RPMI8226 (cell line): ENCODE measurements at regions not wholly inside any gene's neighbourhood (a gene's known extent, or its start where the extent isn't known, plus 50 kb on each side); places are given as distances from the start of the nearest gene placed in this dataset.
"Not testable (repeated sequence)": the region's sequence is repeated elsewhere in the genome, so short reads cannot be mapped to it uniquely, and the experiment has no call there.

Experiments
- DNase-seq: peaks from one replicate; pipeline ENCODE4 v3.0.0-alpha.2; 2015

- DNase-seq = no peak
Observed at GRCh38 chr21:35441868-35442582, 392.9 kb upstream of the RUNX1 start.

DNA sequence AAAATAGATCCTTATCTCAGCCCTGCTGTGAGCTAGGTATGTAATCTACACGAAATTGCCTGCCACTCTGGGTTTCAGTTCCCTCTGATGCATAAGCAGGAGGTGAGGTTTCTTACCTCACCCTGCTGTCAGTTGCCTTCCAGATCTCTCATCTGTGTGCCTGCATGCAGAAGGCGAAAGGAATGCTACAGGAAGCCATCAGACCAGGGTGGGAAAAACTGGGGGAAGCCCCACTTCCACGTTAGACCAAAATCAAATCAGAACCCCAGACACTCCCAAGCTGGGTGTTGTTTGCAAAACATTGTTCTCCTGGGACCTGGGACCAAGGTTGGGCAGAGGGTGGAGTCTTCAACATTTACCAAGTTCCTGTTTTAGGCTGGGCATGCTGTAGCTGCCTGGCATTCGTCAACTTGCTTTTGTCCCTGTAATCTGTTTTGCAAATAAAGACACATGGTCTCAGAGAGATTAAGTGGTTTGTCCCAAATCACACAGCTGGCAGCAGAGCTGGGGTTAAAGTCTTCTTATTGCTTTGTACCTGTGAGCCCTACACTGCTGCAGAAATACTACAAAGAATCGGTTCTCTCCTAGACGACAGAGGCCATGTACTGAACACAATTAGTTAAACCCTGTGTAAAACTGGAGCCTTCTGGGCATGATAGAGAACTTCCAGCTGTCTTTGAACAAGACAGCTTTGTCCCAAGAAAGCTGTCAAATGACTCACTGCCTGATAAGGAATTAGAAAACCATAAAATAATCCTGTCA is 389.7 kb upstream of the RUNX1 start:
- peak; percentile 63 for DNase-seq

DNA sequence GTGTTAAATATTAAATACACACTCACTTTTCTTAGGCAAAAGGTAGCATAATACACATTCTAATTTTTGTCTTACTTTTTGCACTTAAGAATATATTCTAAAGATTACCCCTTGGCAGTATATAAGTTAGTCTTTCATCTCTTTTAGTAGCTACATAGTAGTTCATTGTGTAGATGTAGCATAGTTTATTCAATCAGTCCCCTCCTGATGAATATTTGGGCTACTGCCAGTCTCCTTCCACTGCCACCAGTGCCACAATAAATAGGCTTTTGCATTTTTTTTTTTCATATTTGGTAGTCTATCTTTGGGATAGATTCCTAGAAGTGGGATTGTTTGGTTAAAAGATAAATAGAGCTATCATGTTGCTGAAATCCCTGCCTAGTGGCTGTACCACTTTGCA is 388.8 kb upstream of the RUNX1 start:
- DNase-seq = no peak

GRCh38 chr21:35436899-35437298 is 387.8 kb upstream of the RUNX1 start:
- no peak for DNase-seq

DNA sequence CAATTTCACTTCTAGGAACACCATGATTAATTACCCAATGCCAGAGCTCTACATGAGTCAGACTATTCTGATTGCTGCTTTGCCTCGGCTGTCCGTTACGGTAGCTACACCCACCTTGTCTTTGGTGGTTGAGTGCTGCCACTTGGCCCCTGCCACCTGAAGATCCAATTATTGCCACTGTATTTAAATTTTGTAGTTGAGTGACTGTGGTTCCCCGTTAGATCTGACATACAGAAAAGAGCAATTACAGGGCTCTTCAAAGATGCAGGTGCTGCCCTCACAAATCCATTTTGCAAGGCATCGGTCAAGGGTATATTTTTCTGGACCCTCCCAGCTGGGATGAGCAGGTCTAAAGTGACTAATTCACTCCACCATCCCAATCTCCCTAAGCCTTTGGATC is 383.5 kb upstream of the RUNX1 start:
- DNase-seq = not testable (repeated sequence)

DNA sequence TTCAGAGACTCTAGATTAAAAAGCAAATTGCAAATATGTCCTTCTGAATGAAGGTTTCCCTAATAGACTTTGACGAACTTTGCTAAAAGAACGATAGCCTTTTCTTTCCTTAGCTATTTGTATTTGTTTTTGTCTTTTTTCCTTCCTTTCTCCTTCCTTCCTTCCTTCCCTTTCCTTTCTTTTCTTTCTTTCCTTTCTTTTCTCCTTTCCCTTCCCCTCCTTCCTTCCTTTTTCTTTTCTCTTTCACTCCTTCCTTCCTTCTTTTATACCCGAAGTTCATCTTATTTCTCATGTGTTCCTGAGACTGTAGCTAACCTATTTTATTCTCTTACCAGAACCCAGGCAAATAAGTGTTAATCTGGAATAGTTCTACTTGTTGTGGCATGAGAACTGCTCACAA is 381.2 kb upstream of the RUNX1 start:
- DNase-seq = no peak

DNA sequence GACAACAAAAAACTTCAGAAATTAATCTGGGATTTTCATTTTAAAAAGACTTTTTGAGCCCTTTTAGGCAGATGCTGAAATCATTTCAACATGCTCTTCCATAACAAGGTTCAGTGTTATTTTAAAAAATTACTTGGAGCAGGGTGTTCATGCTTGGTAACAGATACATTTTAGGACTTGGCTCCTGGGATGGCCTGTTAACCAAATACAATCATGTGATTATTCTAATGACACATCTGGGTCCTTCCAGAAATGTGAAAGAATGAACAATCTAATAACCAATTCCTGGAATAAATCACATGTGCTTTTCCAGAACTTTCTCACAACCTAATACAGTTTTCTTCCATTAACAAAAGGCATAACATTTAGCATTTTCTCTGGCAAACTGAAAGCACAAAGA is 379.8 kb upstream of the RUNX1 start:
- no peak for DNase-seq

DNA sequence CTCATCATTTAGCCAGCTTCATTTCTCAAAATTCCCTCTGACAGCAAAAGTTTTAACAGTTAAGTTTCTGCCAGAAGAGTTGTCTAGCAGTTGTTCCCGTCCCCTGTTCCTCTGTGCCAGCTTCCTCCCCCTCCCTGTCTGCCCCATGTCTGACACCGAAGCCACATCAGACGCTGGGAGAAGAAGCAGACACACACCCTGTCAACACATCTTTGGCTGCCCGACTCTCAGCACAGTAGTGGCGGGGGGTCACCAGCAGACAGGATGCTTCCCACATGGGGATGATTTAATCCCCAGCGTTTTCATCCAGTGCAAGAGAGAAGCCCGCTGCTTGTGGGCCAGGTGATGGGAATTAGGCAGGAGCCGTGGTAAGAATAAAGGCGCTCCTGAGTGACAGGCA is 379.4 kb upstream of the RUNX1 start:
- no peak for DNase-seq

- no peak for DNase-seq
Observed at GRCh38 chr21:35428001-35428320, 378.9 kb upstream of the RUNX1 start.

- DNase-seq = no peak
Observed at GRCh38 chr21:35427320-35428000, 378.4 kb upstream of the RUNX1 start.

GRCh38 chr21:35426897-35427296 is 377.8 kb upstream of the RUNX1 start:
- no peak for DNase-seq

DNA sequence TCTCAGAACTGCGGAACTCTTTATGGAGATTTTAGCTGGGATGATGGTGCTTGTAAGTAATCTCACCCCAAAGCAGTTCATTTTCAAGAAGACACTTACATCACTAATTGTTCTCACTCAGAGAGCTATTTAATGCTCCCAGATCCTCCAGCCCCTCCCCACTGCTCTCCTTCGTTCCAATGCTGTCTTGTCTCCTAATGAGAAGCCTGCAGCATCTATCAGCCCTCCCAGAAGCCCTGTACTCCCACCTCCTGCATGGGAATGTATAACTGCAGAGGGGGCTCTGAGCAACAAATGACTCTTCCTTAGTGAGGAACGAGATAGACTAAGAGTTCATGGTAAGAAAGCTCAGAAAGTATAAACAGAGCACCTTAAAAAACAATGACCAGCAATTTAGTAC is 377.4 kb upstream of the RUNX1 start:
- no peak for DNase-seq

DNA sequence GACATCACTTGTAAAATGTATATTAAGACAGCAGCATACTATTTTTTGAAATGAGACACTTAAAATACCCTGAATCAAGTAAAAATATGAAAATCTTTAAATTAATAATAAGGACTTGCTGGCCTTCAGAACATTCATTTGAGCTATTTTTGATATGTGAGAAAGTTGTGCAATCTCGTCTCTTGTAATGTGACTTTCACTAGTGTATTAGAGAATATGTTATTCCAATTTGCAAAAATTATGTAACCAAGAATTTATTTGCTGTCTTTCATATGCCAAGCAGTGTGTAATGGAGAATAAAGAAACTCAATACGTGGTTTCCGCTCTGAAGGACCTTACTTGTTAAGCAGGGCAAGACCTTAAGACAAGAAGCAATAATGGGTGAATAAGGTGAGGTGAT is 375.0 kb upstream of the RUNX1 start:
- no peak for DNase-seq

- no peak for DNase-seq
Observed at GRCh38 chr21:35423709-35424108, 374.6 kb upstream of the RUNX1 start.

DNA sequence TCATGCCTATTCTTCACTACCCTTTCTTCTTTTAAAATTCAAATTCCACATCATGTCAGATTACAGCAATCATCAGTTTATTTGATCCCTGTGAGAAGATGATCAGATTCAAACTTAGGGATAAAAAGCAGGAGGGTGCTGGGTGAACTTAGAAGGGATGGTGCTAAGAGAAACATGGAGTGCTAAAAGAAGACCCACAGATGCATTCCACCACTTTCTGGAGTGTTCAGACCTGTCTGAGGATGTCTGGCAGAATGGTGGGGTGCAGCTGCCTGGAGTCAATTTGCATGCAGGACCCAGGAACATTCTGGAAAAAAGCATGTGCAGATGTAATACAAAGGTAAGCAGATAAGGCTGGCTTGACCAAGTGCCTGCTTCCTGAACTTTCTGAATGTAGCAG is 372.9 kb upstream of the RUNX1 start:
- DNase-seq = no peak

- no peak for DNase-seq
Observed at GRCh38 chr21:35421221-35421620, 372.1 kb upstream of the RUNX1 start.

DNA sequence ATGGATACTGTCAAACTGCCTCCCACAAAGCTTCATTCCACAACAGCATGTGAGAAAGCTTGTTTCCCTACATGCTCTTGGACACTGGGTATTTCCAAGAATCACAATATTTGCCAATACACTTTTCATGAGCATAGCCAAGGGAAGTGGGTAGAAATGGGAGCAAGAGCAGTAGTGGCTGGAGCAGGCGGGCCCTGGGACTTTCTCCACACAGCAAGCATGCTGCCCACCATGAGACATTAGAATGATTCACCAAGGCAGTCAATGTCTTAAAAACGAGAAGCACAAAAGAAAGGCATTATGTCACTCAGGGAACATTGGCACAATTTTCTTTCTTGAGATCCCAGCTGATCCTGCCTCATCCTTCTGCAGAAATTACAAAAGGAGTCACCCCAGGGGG is 371.6 kb upstream of the RUNX1 start:
- no peak for DNase-seq

- no peak for DNase-seq
Observed at GRCh38 chr21:35417762-35418161, 368.7 kb upstream of the RUNX1 start.

DNA sequence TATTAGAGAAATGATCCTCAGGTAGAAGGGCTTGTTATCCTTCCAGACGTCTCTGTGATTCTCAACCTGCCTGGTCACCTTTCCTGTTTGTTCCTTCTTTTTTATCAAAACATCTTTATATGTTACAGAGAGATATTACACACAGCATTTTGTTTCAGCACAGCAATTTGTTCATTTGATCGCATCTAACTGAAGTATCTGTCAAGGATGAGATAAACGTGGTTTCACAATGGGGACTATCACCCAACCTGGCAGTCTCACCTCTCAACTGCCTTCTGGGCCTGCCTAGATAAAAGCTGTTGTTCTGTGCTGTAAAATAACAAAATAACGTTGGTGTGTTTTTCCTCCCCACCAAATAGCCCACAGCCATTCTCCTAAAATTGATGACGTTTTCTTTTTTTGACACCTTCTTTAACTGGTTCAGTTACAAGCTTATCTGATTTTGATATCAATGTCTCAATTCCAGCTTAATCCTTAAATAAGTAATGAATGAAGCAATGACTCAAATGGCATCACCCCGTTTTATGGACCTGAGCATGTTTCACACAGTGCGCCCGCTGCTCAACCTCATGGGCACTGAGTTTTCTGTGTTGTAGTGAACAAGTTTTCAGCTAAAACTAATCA is 367.9 kb upstream of the RUNX1 start:
- no peak for DNase-seq

GRCh38 chr21:35414507-35415139 is 365.5 kb upstream of the RUNX1 start:
- DNase-seq = no peak

DNA sequence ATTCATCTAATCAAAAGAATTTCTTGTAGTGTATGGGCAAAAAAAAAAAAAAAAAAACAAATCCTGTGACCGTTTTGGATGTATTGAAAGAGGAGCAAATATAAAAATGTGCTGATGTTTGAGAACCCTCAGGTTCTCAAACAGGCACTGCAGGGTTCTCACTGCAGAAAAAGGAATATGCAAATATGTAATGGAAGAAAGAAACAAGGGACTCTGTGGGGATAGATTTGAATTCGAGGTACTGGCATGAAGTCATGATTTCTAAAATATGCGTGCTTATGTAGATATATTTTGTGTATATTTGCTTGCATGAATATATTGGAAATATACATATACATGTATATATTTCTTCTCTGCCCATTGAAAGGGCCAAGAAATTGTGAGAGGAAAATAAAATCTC is 365.0 kb upstream of the RUNX1 start:
- no peak for DNase-seq

DNA sequence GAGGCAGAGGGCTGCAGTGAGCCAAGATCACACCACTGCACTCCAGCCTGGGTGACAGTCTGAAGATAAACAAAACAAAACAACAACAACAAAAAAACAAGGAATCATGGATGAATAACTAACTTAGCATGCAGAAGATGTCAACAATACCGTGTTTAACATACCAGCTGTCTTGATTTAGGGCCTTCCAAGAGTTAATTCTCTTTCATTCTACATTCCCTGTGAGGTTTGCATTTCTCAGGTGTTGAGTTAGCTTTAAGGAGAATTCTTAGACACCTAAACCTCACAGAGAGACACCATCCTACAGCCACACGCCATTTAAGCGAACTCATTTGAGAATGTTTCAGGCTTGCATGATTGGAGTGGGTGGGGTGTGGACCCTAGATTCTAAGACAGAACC is 363.1 kb upstream of the RUNX1 start:
- DNase-seq = no peak

DNA sequence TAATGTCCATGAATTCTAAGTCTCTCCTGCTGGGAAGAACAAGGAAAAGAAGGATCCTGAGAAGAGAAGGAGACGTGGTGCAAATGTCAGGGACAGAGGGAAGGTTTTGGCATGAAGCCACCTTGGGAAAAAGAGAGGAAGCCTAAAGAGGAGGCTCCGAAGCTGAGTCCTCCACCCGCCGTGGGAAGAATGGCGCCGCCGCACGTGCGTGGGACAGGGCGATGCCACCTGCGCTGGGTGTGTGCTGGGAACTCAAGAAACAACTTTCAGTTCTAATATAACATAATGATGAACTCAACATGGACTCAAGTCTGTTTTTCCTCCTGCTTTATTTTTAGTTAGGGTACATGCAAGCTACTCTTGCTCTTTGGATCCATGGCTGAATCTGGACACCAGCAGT is 362.3 kb upstream of the RUNX1 start:
- DNase-seq = no peak
